Stimulated activated naive CD4-positive, alpha-beta T cell (primary cell): ENCODE measurements at regions not wholly inside any gene's neighbourhood (a gene's known extent, or its start where the extent isn't known, plus 50 kb on each side); places are given as distances from the start of the nearest gene placed in this dataset.
"Not testable (repeated sequence)": the region's sequence is repeated elsewhere in the genome, so short reads cannot be mapped to it uniquely, and the experiment has no call there.

Experiments
- DNase-seq, 6 experiments: peaks; one replicate each; lab custom pipeline; 2025; lab: John Stamatoyannopoulos, UW

DNA sequence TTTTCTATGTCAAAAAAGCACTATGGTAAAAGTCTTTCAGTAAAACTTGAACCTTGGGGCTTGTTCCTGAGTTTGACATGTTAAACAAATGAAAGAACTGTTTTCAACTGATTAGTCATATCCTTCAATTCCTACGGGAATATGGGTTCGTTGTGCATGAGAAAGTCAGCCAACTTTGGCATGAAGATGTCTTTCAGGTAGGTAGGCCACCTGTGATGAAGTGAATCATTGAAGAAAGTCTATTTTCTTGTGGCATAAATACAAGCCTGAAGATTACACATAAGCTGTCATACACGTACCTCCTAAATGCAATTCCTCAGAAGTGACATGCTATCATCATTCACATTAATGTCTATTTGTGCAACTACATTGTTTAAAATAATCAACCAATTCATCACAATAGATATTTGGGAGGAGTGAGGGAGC lies 513.0 kb downstream of the IRS2 start:
- no peak for DNase-seq

- no peak for DNase-seq
Measured at GRCh38 chr13:109272595-109273325, 513.6 kb downstream of the IRS2 start.

- DNase-seq: no peak
Measured at GRCh38 chr13:109271555-109272541, 514.5 kb downstream of the IRS2 start.

DNA sequence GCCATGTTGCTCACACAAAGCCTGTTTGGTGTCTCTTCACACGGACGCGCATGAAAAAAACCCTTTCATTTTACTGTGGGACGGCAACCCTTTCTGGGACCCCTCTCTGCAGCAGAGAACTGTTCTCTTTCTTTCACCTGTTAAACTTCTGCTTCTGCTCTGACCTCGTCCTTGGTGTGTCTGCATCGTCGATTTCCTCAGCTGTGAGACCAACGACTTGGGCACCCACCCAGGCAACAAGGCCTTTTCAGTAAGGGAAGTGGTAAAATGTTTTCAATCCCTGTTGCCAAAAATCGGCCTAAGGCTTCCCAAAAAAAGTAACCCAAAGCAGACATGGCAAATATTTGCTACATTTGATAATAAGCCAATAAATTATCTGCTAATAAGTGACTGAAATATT lies 515.3 kb downstream of the IRS2 start:
- no peak for DNase-seq

DNA sequence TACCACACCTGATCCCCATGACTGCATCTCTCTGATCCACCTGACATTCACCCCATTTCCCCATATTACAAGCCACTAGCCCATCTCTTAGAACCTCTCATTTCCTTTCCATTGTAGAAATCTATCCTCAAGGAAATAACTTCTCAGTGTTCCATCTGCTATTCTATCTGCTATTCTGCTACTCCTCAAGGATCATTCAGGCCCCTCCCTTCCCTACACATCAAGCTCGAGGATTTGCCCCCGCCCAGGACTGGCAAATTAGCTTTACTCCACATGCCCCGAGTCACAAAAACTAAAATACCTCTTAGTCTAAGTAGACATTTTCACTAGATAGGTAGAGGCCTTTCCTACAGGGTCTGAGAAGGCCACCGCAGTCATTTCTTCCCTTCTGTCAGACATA lies 517.0 kb downstream of the IRS2 start:
- DNase-seq: not testable (repeated sequence)

- DNase-seq: not testable (repeated sequence)
Measured at GRCh38 chr13:109268492-109268891, 517.9 kb downstream of the IRS2 start.

DNA sequence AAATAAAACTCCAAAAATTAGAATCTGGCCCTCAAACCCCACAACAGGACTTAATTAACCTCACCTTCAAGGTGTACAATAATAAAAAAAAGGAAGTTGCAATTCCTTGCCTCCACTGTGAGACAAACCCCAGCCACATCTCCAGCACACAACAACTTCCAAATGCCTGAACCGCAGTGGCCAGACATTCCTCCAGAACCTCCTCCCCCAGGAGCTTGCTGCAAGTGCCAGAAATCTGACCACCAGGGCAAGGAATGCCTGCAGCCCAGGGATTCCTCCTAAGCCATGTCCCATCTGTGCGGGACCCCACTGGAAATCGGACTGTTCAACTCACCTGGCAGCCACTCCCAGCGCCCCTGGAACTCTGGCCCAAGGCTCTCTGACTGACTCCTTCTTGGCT lies 519.0 kb downstream of the IRS2 start:
- DNase-seq: not testable (repeated sequence)

DNA sequence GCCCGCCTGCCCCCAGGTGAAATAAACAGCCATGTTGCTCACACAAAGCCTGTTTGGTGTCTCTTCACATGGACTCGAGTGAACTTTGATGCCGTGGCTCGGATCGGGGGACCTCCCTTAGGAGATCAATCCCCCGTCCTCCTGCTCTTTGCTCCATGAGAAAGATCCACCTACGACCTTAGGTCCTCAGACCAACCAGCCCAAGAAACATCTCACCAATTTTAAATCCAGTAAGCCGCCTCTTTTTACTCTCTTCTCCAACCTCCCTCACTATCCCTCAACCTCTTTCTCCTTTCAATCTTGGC lies 521.0 kb downstream of the IRS2 start:
- DNase-seq: not testable (repeated sequence)

GRCh38 chr13:109264603-109265437 lies 521.6 kb downstream of the IRS2 start:
- not testable (repeated sequence) for DNase-seq

- not testable (repeated sequence) for DNase-seq
Measured at GRCh38 chr13:109257761-109258157, 528.6 kb downstream of the IRS2 start.
